GM11168 (cell line): ENCODE measurements at regions not wholly inside any gene's neighbourhood (a gene's known extent, or its start where the extent isn't known, plus 50 kb on each side); places are given as distances from the start of the nearest gene placed in this dataset.

Source experiments
- in situ Hi-C: fragments of 300-500 bp; cut with MboI; formaldehyde crosslinking; loops from one replicate; pipeline ENCODE4 v1.12.0; 2022; ENCODE audit warnings: low sequenced_read_pairs; ENCODE audit not compliant: unreplicated experiment

DNA sequence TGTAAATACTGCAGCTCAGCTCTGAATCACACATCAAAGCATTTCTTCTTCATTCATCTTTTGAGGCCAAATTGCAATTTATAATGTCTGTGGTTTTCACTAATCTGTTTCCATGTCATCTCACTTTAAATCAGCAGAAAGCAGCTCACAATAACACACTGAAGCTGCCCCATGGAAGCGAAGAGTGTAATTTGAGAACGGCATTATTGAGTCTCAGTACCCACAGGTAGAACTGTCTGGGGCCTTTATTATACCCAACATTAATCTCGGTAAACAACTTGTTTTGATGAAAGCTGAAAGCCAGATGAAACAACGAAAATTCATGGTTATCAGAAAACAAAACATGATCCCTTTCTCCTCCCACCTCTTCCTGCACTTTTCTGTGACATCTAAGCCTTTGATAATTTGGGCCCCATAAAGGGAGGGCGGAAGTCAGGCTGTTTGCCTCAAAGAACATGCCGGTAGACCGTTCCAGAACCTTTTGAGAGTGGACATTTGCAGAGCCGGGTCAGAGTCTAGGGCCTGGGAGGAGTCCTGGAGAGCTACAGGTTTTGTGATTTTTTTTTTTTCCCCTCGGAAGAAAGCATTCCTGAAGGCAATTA lies 68.2 kb upstream of the SESN3 start:
- in situ Hi-C loops = no loop called here

DNA sequence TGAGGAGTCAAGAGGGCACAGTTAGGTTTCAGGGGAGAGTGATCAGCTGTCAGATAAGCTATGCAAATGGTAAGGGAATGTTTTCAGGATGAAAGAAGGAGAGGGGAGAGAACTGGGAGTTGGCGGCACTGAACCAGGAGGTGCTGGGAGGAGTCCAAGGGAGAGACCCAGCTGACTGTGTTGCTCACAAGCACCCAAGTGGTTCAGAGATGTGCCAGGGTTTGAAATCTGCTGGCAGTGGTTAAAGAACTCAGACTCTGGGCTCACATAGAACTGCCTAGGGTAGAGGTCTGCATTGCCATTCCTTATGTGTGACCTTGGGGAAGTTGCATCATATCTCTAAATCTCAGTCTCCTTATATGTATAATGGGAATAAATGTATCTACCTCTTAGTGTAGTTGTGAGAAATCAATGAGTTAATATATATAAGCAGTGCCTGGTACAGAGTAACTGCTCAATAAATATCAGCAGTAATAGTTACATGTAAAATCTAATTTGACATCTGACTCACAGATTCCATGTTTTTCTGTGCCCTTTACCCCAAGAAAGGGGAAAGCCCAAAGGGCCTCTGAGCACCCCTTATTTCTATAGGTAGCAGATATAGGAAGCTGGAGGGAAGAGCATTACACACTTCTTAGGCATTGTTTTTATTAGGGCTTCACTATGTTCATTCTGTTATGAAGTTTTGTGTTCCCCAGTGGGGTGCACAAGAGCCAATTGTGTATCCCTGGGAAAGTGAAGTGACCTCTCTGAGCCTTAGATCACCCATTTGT lies 66.9 kb upstream of the SESN3 start:
- in situ Hi-C loops = no loop called here

GRCh38 chr11:95296621-95297025 lies 65.6 kb upstream of the SESN3 start:
- in situ Hi-C loops = no loop called here

DNA sequence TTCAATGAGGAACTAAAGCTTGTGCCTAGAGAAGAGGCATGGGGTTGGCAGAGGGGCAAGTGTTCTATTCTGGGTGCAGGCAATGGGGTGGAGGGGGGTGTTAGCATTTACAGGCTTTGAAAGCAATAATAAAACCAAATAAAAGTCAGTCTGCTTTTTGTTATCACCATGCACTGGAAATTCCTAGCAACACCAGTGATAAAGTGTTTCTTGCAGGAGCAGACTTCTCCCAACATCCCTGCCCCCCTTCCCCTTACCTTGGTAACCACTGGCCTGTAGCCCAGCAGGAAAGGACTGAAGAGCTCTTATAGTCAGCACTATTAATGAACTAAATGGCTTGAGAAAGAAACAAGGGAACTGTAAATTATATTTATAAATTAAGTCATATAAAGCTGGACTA lies 65.2 kb upstream of the SESN3 start:
- in situ Hi-C loops = no loop called here

DNA sequence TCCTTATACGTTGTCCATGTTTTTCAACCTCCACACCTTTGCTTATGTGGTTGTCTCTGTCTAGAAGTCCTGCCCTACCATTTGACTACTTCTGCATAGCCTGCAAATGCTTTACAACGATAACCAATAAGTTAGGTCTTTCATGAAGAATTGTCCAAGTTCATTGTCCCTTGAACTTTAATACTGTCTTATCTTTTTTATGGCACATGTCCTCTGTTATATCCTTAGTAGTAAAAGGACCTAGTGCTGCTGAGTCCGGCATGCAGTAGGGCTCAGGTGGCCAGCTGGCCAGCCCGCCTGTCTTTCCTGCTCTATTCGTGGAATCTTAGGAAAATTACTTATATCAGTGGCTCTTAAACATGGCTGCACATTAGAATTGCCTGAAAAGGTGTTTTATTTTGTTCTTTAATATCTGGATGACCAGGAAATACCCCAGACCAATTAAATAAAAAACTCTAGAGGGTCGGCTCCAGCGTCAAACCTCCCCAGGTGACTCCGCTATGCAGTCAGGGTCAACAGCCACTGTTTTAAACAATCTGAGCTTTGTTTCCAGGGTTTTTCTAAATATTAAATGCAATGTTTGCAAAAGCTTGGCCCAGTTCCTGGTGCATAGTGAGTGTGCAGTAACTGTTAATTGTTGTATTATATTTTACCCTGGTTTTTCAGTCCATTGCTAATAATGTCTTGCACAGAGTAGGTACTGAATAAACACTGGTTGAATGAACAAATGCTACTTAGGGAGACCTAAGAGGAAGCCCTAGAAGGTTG lies 64.6 kb upstream of the SESN3 start:
- in situ Hi-C loops = no loop called here

- in situ Hi-C loops = no loop called here
Observed at GRCh38 chr11:95294701-95295100, 63.7 kb upstream of the SESN3 start.

- in situ Hi-C loops = no loop called here
Observed at GRCh38 chr11:95293116-95293515, 62.1 kb upstream of the SESN3 start.

DNA sequence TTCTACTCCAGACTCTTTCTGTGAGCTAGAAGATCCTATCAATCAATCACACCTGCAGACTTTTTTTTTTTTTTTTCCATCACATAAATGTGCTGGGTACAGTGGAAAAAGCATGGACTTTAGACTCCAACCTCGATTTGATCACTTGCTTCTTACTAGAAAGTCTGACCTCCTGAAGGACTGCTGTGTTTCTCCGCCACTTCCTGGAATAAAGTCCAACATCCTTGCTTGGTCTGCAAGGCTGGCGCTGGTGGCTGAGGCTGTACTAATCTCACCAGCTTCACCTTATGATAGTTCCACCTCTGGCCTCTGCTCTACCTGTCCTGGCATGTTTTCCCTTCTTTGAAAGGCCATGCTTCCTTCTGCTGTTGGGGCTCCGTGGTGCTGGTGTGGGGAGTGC lies 60.9 kb upstream of the SESN3 start:
- in situ Hi-C loops = no loop called here

GRCh38 chr11:95289378-95290101 lies 58.5 kb upstream of the SESN3 start:
- in situ Hi-C loops = no loop called here

DNA sequence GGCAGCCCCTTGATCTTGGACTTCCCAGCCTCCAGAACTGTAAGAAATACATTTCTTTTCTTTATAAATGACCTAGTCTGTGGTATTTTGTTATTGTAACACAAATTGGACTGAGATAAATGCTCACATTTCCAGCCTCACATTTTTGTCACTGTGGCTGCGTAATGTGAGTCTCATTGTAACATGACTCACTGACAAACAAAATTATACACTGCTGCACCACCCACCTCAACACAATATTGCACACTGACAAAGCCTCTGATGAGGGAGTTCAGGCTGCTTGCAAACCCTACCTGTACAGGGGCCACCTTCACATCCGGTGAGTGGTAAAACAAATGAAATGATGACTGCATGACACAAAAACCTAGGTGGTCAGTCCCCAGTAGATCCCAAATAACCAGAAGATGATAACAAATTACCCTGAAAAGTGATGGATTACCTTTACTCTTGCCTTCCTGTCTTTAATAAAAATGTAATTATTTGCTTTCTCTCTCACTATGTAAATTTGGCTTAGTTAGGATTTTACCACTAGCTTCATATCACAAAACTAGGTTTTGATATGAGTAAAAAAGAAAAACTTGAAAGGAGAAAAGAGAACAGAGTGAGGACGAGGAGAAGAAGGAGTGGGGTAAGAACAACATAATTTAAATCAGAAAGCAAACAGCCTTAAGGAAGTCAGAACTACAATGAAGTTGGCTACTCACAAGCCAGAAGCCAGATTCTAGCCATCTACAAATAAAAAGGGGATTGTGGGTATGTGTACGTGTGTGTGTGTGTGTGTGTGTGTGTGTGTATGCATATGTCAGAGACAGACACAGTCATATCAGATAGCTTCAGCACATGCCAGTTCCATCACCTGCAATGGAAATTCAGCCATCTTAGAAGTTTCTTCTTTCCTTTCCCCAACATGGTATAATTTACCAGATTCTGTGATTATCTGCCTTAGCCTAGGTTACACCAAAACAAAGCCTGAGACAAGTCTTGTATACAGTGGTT lies 53.4 kb upstream of the SESN3 start:
- in situ Hi-C loops = no loop called here

DNA sequence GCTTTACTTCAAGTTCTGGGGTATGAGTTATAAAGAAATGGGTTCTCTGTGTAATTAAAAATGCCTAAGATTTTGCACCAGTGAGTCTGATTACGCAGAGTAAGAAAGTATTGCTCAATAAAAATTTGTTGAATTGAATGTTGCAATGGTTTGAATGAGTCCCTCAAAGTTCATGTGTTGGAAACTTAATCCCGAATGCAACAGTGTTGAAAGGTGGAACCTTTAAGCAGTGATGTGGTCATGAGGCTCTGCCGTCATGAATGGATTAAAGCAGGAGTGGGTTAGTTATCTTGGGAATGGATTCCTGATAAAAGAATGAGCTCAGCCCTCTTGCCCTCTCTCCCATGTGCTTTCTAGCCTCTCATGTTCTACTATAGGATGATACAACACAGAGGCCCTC lies 52.6 kb upstream of the SESN3 start:
- in situ Hi-C loops = no loop called here

DNA sequence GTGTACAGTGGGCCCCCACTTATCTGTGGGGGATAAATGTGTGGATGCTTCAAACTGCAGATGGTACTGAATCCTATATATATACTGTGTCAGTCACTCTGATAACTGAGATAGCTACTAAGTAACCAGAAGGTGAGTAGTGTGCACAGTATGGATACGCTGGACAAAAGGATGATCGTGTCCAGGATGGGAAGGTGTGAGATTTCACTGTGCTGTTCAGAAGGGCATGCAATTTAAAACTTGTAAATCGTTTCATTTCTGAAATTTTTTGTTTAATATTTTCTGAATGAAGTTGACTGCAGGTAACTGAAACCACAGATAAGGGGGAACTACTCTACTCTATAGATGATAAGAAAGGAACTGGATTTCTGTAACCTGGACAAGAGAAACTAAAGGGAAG lies 52.1 kb upstream of the SESN3 start:
- in situ Hi-C loops = no loop called here

GRCh38 chr11:95282291-95282751 lies 51.3 kb upstream of the SESN3 start:
- in situ Hi-C loops = no loop called here
